ENCODE measurements at regions not wholly inside any gene's neighbourhood (a gene's known extent, or its start where the extent isn't known, plus 50 kb on each side); places are given as distances from the start of the nearest gene placed in this dataset.

GRCh38 chr12:40559865-40560264 is 132.4 kb upstream of the CNTN1 start:
- DNase-seq: no peak

- no peak for DNase-seq
These were observed 131.4 kb upstream of the CNTN1 start for GRCh38 chr12:40560848-40561247.

GRCh38 chr12:40561395-40561966 is 130.8 kb upstream of the CNTN1 start:
- no peak for DNase-seq

GRCh38 chr12:40565029-40565633 is 127.1 kb upstream of the CNTN1 start:
- DNase-seq: no peak

GRCh38 chr12:40566271-40566670 is 126.0 kb upstream of the CNTN1 start:
- DNase-seq: no peak

GRCh38 chr12:40569626-40570179 is 122.5 kb upstream of the CNTN1 start:
- DNase-seq: no peak

GRCh38 chr12:40573024-40573423 is 119.2 kb upstream of the CNTN1 start:
- DNase-seq: no peak

GRCh38 chr12:40575987-40576386 is 116.3 kb upstream of the CNTN1 start:
- no peak for DNase-seq

GRCh38 chr12:40577834-40578233 is 114.4 kb upstream of the CNTN1 start:
- no peak for DNase-seq

- DNase-seq: no peak
These were observed 112.6 kb upstream of the CNTN1 start for GRCh38 chr12:40579687-40580086.

- DNase-seq: no peak
These were observed 111.9 kb upstream of the CNTN1 start for GRCh38 chr12:40580346-40580745.

- DNase-seq: no peak
These were observed 110.3 kb upstream of the CNTN1 start for GRCh38 chr12:40581889-40582288.

GRCh38 chr12:40583743-40584142 is 108.5 kb upstream of the CNTN1 start:
- DNase-seq: no peak

GRCh38 chr12:40584763-40585162 is 107.5 kb upstream of the CNTN1 start:
- no peak for DNase-seq

GRCh38 chr12:40586823-40587222 is 105.4 kb upstream of the CNTN1 start:
- DNase-seq: no peak

GRCh38 chr12:40587421-40587820 is 104.8 kb upstream of the CNTN1 start:
- no peak for DNase-seq

- DNase-seq: no peak
These were observed 104.3 kb upstream of the CNTN1 start for GRCh38 chr12:40587970-40588369.

- DNase-seq: no peak
These were observed 95.1 kb upstream of the CNTN1 start for GRCh38 chr12:40597133-40597532.

GRCh38 chr12:40598073-40598472 is 94.2 kb upstream of the CNTN1 start:
- no peak for DNase-seq

GRCh38 chr12:40602562-40602961 is 89.7 kb upstream of the CNTN1 start:
- no peak for DNase-seq

GRCh38 chr12:40614923-40615322 is 77.3 kb upstream of the CNTN1 start:
- no peak for DNase-seq

- DNase-seq: no peak
These were observed 76.6 kb upstream of the CNTN1 start for GRCh38 chr12:40615590-40615989.

- no peak for DNase-seq
These were observed 75.8 kb upstream of the CNTN1 start for GRCh38 chr12:40616383-40616915.

GRCh38 chr12:40618636-40619035 is 73.6 kb upstream of the CNTN1 start:
- no peak for DNase-seq

GRCh38 chr12:40620564-40621019 is 71.6 kb upstream of the CNTN1 start:
- DNase-seq: no peak
